Fibroblast of gingiva (primary cell): ENCODE measurements at regions not wholly inside any gene's neighbourhood (a gene's known extent, or its start where the extent isn't known, plus 50 kb on each side); places are given as distances from the start of the nearest gene placed in this dataset.

Experiments
- DNase-seq: peaks from one replicate; pipeline ENCODE4 v3.0.0-alpha.2; 2011; ENCODE audit warnings: low read depth

- peak; percentile 32 for DNase-seq
Observed at GRCh38 chr15:61530769-61531168, 301.7 kb upstream of the RORA start.

GRCh38 chr15:61528581-61528910, 299.4 kb upstream of the RORA start:
- DNase-seq = no peak

GRCh38 chr15:61527836-61528580, 298.9 kb upstream of the RORA start:
- no peak for DNase-seq

- no peak for DNase-seq
Observed at GRCh38 chr15:61524545-61524944, 295.4 kb upstream of the RORA start.

- no peak for DNase-seq
Observed at GRCh38 chr15:61524086-61524485, 295.0 kb upstream of the RORA start.

GRCh38 chr15:61522411-61522810, 293.3 kb upstream of the RORA start:
- no peak for DNase-seq

- peak; percentile 39 for DNase-seq
Observed at GRCh38 chr15:61521953-61522352, 292.9 kb upstream of the RORA start.

- DNase-seq = no peak
Observed at GRCh38 chr15:61519296-61519695, 290.2 kb upstream of the RORA start.

GRCh38 chr15:61518191-61518950, 289.3 kb upstream of the RORA start:
- no peak for DNase-seq

GRCh38 chr15:61517776-61518175, 288.7 kb upstream of the RORA start:
- DNase-seq = no peak

- no peak for DNase-seq
Observed at GRCh38 chr15:61517335-61517734, 288.2 kb upstream of the RORA start.

GRCh38 chr15:61511756-61512155, 282.7 kb upstream of the RORA start:
- DNase-seq = no peak

GRCh38 chr15:61511089-61511488, 282.0 kb upstream of the RORA start:
- no peak for DNase-seq

GRCh38 chr15:61509327-61509840, 280.3 kb upstream of the RORA start:
- no peak for DNase-seq

- DNase-seq = no peak
Observed at GRCh38 chr15:61503383-61503969, 274.4 kb upstream of the RORA start.

GRCh38 chr15:61501815-61502389, 272.8 kb upstream of the RORA start:
- DNase-seq = no peak

GRCh38 chr15:61500951-61501620, 272.0 kb upstream of the RORA start:
- DNase-seq = no peak

- no peak for DNase-seq
Observed at GRCh38 chr15:61500523-61500922, 271.4 kb upstream of the RORA start.

- DNase-seq = no peak
Observed at GRCh38 chr15:61499376-61499775, 270.3 kb upstream of the RORA start.

GRCh38 chr15:61489571-61489970, 260.5 kb upstream of the RORA start:
- peak; percentile 6 for DNase-seq

GRCh38 chr15:61483599-61483998, 254.5 kb upstream of the RORA start:
- DNase-seq = no peak

GRCh38 chr15:61481886-61482285, 252.8 kb upstream of the RORA start:
- DNase-seq = no peak
